GM12865 (cell line): ENCODE measurements at regions not wholly inside any gene's neighbourhood (a gene's known extent, or its start where the extent isn't known, plus 50 kb on each side); places are given as distances from the start of the nearest gene placed in this dataset.

Experiments
- DNase-seq: peaks from one replicate; pipeline ENCODE4 v3.0.0; 2010; ENCODE audit warnings: low read depth
- H3K4me3 ChIP-seq: 2 replicates; pipeline ENCODE4 v1.5.1; 2011; ENCODE audit warnings: mild to moderate bottlenecking, low read depth, low read length, control low read depth
- CTCF ChIP-seq: IDR thresholded peaks from 2 replicates; pipeline ENCODE4 v1.5.1; 2011; ENCODE audit warnings: low read length, control low read depth, low read depth, inconsistent platforms; ENCODE audit not compliant: insufficient read depth; ENCODE audit errors: missing control alignments

- DNase-seq, result no peak
- TF ChIP-seq CTCF, result no peak
- H3K4me3 ChIP-seq, result no peak overlapping the region
Measured at GRCh38 chr14:53526200-53526599, 373.1 kb upstream of the DDHD1 start.

- H3K4me3 ChIP-seq, result no peak overlapping the region
- no peak for TF ChIP-seq CTCF
- DNase-seq, result no peak
Measured at GRCh38 chr14:53525608-53526007, 372.5 kb upstream of the DDHD1 start.

DNA sequence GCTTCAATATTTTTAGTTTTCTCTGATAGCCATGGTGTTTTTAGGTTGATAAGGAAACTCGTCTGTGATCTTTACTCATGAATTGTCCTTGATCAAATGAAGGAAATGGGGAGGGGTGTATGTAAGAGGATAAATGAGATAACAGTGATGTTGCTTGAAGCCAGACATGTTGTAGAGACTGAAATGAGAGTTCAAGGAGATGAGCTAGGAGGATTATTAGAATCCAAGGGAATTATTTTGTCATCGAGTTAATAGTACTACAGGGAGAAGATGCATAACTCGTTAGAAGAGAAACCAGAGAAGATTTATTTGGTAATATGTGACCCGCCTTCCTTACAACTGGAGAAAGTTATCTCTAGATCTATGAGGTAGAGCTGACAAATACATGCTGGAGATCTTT is 371.3 kb upstream of the DDHD1 start:
- TF ChIP-seq CTCF, result no peak
- DNase-seq, result no peak
- no peak overlapping the region for H3K4me3 ChIP-seq

DNA sequence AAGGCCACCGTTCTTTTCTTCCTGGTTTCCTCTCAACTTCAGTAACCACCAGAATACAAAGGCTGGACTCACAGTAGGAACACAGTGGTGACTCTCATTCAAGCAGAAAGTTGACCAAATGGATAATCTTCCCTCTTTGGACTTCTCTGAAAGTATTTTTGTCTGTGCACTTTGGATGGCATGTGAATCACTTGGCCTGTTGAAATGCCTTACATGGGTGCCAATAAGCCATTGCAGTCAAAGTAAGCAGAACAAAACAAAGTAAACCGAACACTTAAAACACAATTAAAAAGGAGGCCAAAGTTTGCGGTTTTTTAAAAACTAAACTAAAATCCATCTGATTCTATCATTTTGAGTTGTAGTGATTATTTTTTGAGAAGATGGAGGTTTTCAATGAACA is 370.1 kb upstream of the DDHD1 start:
- no peak for TF ChIP-seq CTCF
- no peak for DNase-seq
- H3K4me3 ChIP-seq, result no peak overlapping the region

GRCh38 chr14:53520078-53520928 is 367.2 kb upstream of the DDHD1 start:
- H3K4me3 ChIP-seq, result no peak overlapping the region
- TF ChIP-seq CTCF, result no peak
- no peak for DNase-seq

- TF ChIP-seq CTCF, result no peak
- no peak overlapping the region for H3K4me3 ChIP-seq
- DNase-seq, result no peak
Measured at GRCh38 chr14:53519137-53519536, 366.0 kb upstream of the DDHD1 start.

DNA sequence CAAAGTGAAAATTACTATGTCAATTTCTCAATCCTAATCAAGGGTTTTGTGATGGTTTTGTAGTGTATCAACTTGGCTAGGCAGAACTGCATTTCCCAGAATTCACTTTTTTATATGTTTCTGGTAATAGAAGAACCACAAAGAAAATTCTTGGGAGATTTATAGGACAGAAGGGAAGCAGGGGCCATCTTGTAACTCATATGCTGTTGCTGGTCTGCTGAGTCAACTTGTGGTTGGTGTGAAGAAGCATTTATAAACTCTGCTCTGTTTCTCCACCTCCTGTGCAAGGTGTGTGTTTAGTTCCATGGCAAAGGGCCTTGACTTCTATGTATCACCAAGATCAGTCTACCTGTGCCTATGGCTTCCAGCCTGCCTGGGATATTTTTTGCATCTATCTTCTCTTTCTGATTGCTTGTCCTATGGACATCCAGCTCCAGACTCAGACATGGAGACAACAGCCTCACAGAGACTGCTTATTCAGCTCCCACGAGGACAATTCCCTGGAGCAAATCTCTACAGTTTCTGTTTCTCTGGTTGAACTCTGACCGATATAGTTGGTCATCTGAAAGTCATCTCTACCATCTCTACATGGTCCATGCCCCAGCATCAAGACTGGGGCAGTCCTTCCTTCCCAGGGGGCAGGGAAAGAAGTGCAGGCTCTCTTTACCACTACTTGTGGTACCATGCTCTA is 364.3 kb upstream of the DDHD1 start:
- no peak overlapping the region for H3K4me3 ChIP-seq
- no peak for DNase-seq
- TF ChIP-seq CTCF, result no peak
